Upper lobe of right lung (tissue), 1 donor: ENCODE measurements at regions not wholly inside any gene's neighbourhood (a gene's known extent, or its start where the extent isn't known, plus 50 kb on each side); places are given as distances from the start of the nearest gene placed in this dataset.
"Not testable (repeated sequence)": the region's sequence is repeated elsewhere in the genome, so short reads cannot be mapped to it uniquely, and the experiment has no call there.

Experiments
- ATAC-seq: fragments of 200-7000 bp; cut with Tn5 transposase; one replicate; pipeline ENCODE4 v1.9.1; 2020; ENCODE audit warnings: mild to moderate bottlenecking, moderate library complexity
- DNase-seq: peaks from one replicate; pipeline ENCODE4 v3.0.0-alpha.2; 2020
- H3K27ac ChIP-seq: fragments of 200-600 bp; one replicate; pipeline ENCODE4 v1.8.0; 2022
- H3K27me3 ChIP-seq: fragments of 200-600 bp; one replicate; pipeline ENCODE4 v1.8.0; 2022; ENCODE audit warnings: mild to moderate bottlenecking
- H3K36me3 ChIP-seq: fragments of 200-600 bp; one replicate; pipeline ENCODE4 v1.8.0; 2022
- H3K4me1 ChIP-seq: fragments of 200-600 bp; one replicate; pipeline ENCODE4 v1.8.0; 2022
- H3K4me3 ChIP-seq: fragments of 200-600 bp; one replicate; pipeline ENCODE4 v1.8.0; 2022; ENCODE audit warnings: mild to moderate bottlenecking
- H3K9me3 ChIP-seq: fragments of 200-600 bp; one replicate; pipeline ENCODE4 v1.8.0; 2022
- CTCF ChIP-seq: fragments of 200-600 bp; IDR thresholded peaks from one replicate; pipeline ENCODE4 v1.8.0; 2022; ENCODE audit warnings: antibody characterized with exemption
- intact Hi-C: fragments of 100-400 bp; cut with DNase I; formaldehyde crosslinking; loops from one replicate; pipeline ENCODE4 v1.11.0; 2022
- donor health status: DM: no; HTN: yes; CAD: no; lungs with severe emphysema.

GRCh38 chr11:110347660-110348059 is 51.2 kb upstream of the RDX start:
- no peak for DNase-seq
- Histone ChIP-seq H3K27ac (no peak overlapping the region), H3K27me3 (no peaks in the 10 kb centered on the region), H3K4me3 (no peak overlapping the region), H3K36me3 (no peaks in the 10 kb centered on the region), H3K4me1 (no peaks in the 10 kb centered on the region), H3K9me3 (no peaks in the 10 kb centered on the region)
- ATAC-seq: no peak
- intact Hi-C loops: no loop called here
- no peak for TF ChIP-seq CTCF

- Histone ChIP-seq H3K27ac (no peak overlapping the region), H3K9me3 (no peaks in the 10 kb centered on the region), H3K4me3 (no peak overlapping the region), H3K4me1 (no peaks in the 10 kb centered on the region), H3K27me3 (no peaks in the 10 kb centered on the region), H3K36me3 (no peaks in the 10 kb centered on the region)
- intact Hi-C loops: no loop called here
- no peak for TF ChIP-seq CTCF
- no peak for DNase-seq
- ATAC-seq: no peak
Measured at GRCh38 chr11:110349138-110349996, 53.0 kb upstream of the RDX start.

- ATAC-seq, H3K9me3 ChIP-seq, H3K4me3 ChIP-seq, H3K36me3 ChIP-seq, H3K27me3 ChIP-seq, H3K4me1 ChIP-seq, DNase-seq, H3K27ac ChIP-seq, intact Hi-C loops: not testable (repeated sequence)
Measured at GRCh38 chr11:110349997-110350383, 53.6 kb upstream of the RDX start.

- H3K27me3 ChIP-seq: no peaks in the 10 kb centered on the region
- no peak overlapping the region for H3K27ac ChIP-seq
- H3K9me3 ChIP-seq: no peaks in the 10 kb centered on the region
- H3K36me3 ChIP-seq: no peaks in the 10 kb centered on the region
- no peak for TF ChIP-seq CTCF
- DNase-seq (no peak), ATAC-seq (no peak)
- intact Hi-C loops: no loop called here
- H3K4me3 ChIP-seq: no peak overlapping the region
- no peaks in the 10 kb centered on the region for H3K4me1 ChIP-seq
Measured at GRCh38 chr11:110355011-110355744, 58.8 kb upstream of the RDX start.

- no peak overlapping the region for H3K27ac ChIP-seq
- intact Hi-C loops: no loop called here
- H3K4me1 ChIP-seq: no peaks in the 10 kb centered on the region
- TF ChIP-seq CTCF: no peak
- H3K4me3 ChIP-seq: no peak overlapping the region
- H3K9me3 ChIP-seq: no peaks in the 10 kb centered on the region
- DNase-seq: no peak
- no peaks in the 10 kb centered on the region for H3K36me3 ChIP-seq
- ATAC-seq: peak; percentile 77
- H3K27me3 ChIP-seq: no peaks in the 10 kb centered on the region
Measured at GRCh38 chr11:110356762-110357671, 60.6 kb upstream of the RDX start.
